ENCODE measurements at regions not wholly inside any gene's neighbourhood (a gene's known extent, or its start where the extent isn't known, plus 50 kb on each side); places are given as distances from the start of the nearest gene placed in this dataset.

- no peak for ATAC-seq
- no peaks in the 10 kb centered on the region for H3K9me3 ChIP-seq
- TF ChIP-seq CTCF (IDR thresholded peaks at IDR 0.05): no peak
- TF ChIP-seq EP300 (IDR thresholded peaks at IDR 0.05): no peak
- no peak for TF ChIP-seq POLR2AphosphoS5 (IDR thresholded peaks at IDR 0.05)
- TF ChIP-seq POLR2A (IDR thresholded peaks at IDR 0.05): no peak
- no peak overlapping the region for H3K27ac ChIP-seq
- H3K27me3 ChIP-seq: no peaks in the 10 kb centered on the region
- no peaks in the 10 kb centered on the region for H3K36me3 ChIP-seq
- no peaks in the 10 kb centered on the region for H3K4me1 ChIP-seq
- no peak overlapping the region for H3K4me3 ChIP-seq
These were observed 329.6 kb upstream of the ARRDC3 start for GRCh38 chr5:91712718-91713117.

- no peak overlapping the region for H3K4me3 ChIP-seq
- no peaks in the 10 kb centered on the region for H3K9me3 ChIP-seq
- no peak for ATAC-seq
- H3K27ac ChIP-seq: no peak overlapping the region
- H3K36me3 ChIP-seq: no peaks in the 10 kb centered on the region
- TF ChIP-seq EP300 (IDR thresholded peaks at IDR 0.05) (no peak), POLR2A (IDR thresholded peaks at IDR 0.05) (no peak), CTCF (IDR thresholded peaks at IDR 0.05) (no peak), POLR2AphosphoS5 (IDR thresholded peaks at IDR 0.05) (no peak)
- no peaks in the 10 kb centered on the region for H3K4me1 ChIP-seq
- no peaks in the 10 kb centered on the region for H3K27me3 ChIP-seq
- 83 to 94% methylated on average over 1 of the region's 1 CpG for WGBS, 2 donors (ENCODE audit: low coverage in 1 of 2)
These were observed 324.4 kb upstream of the ARRDC3 start for GRCh38 chr5:91707521-91707841.

GRCh38 chr5:91706785-91707520 lies 323.8 kb upstream of the ARRDC3 start:
- WGBS, 2 donors (ENCODE audit: low coverage in 1 of 2): 33 to 44% methylated on average over 1 of the region's 1 CpG
- Histone ChIP-seq H3K27me3 (no peaks in the 10 kb centered on the region), H3K27ac (no peak overlapping the region), H3K4me3 (no peak overlapping the region), H3K4me1 (no peaks in the 10 kb centered on the region), H3K9me3 (no peaks in the 10 kb centered on the region), H3K36me3 (no peaks in the 10 kb centered on the region)
- no peak for TF ChIP-seq CTCF (IDR thresholded peaks at IDR 0.05)
- TF ChIP-seq POLR2AphosphoS5 (IDR thresholded peaks at IDR 0.05): no peak
- TF ChIP-seq EP300 (IDR thresholded peaks at IDR 0.05): no peak
- no peak for TF ChIP-seq POLR2A (IDR thresholded peaks at IDR 0.05)
- no peak for ATAC-seq

GRCh38 chr5:91703128-91703527 lies 320.0 kb upstream of the ARRDC3 start:
- Histone ChIP-seq H3K9me3 (peaks cover 0 to 4% (median 0%) of the 10 kb centered on the region in 3 donors), H3K36me3 (no peaks in the 10 kb centered on the region), H3K4me3 (no peak overlapping the region), H3K27me3 (no peaks in the 10 kb centered on the region), H3K4me1 (no peaks in the 10 kb centered on the region), H3K27ac (no peak overlapping the region)
- ATAC-seq: no peak
- WGBS, 2 donors (ENCODE audit: low coverage in 1 of 2): 87% methylated on average over 2 of the region's 2 CpGs; no CpG with 5 or more reads in 1 of the 2 donors
- TF ChIP-seq EP300 (IDR thresholded peaks at IDR 0.05) (no peak), POLR2AphosphoS5 (IDR thresholded peaks at IDR 0.05) (no peak), POLR2A (IDR thresholded peaks at IDR 0.05) (no peak), CTCF (IDR thresholded peaks at IDR 0.05) (no peak)

GRCh38 chr5:91699429-91699828 lies 316.3 kb upstream of the ARRDC3 start:
- 48 to 70% methylated on average over 3 of the region's 3 CpGs for WGBS, 2 donors (ENCODE audit: low coverage in 1 of 2)
- Histone ChIP-seq H3K36me3 (no peaks in the 10 kb centered on the region), H3K4me1 (no peaks in the 10 kb centered on the region), H3K9me3 (peaks cover 0 to 11% (median 0%) of the 10 kb centered on the region in 3 donors), H3K27ac (no peak overlapping the region), H3K4me3 (no peak overlapping the region), H3K27me3 (no peaks in the 10 kb centered on the region)
- no peak for TF ChIP-seq CTCF (IDR thresholded peaks at IDR 0.05)
- ATAC-seq: no peak
